ENCODE measurements at regions not wholly inside any gene's neighbourhood (a gene's known extent, or its start where the extent isn't known, plus 50 kb on each side); places are given as distances from the start of the nearest gene placed in this dataset.

DNA sequence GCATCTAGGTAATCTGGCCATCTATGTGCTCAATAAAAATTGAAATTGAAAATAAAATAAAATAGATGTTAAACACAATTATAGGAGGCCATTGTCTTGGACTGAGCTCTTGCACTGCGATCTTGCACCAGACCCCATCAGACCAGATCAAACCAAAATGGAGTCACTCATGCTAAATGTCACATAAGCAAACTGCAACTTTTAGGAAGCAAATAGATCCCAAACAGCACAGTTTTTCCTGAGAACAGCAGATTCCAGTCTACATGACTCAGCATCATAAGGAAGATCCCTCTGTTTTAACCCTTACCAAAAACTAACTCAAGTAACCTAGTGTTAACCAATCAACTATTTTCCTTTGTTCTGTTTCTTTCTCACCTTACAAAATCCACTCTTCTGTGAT is 57.7 kb upstream of the LRP1B start:
- Histone ChIP-seq H3K79me1 (ENCODE audit: insufficient read depth, low read depth, low read length, poor library complexity, severe bottlenecking) (no peaks in the 10 kb centered on the region), H3K27ac (ENCODE audit: insufficient read length, low read depth, low read length) (no peak overlapping the region), H4K91ac (ENCODE audit: insufficient read length, low read depth, low read length) (no peak overlapping the region), H3K56ac (ENCODE audit: insufficient read length, low read depth, low read length) (no peak overlapping the region), H3K23ac (ENCODE audit: insufficient read length, low read depth, low read length) (no peak overlapping the region), H3K9ac (ENCODE audit: extremely low read depth, insufficient read length, low read length) (no peak overlapping the region), H3T11ph (ENCODE audit: low read length) (no peak overlapping the region), H3K23me2 (ENCODE audit: insufficient read length, low read depth, low read length, poor library complexity, severe bottlenecking) (no peaks in the 10 kb centered on the region), H2AFZ (ENCODE audit: low read length) (no peak overlapping the region), H2BK12ac (ENCODE audit: insufficient read length, low read depth, low read length) (no peak overlapping the region), H3K9me3 (ENCODE audit: control insufficient read depth, low read depth, low read length) (no peaks in the 10 kb centered on the region), H3K4me1 (ENCODE audit: insufficient read depth, low read length) (peaks cover 6% of the 10 kb centered on the region; the same call in 1 of the 2 replicates), H2BK120ac (ENCODE audit: low read depth, low read length, poor library complexity, severe bottlenecking) (no peak overlapping the region), H3K27me3 (ENCODE audit: insufficient read depth, low read length) (no peaks in the 10 kb centered on the region), H2BK15ac (ENCODE audit: low read depth, low read length) (no peak overlapping the region), H2BK5ac (ENCODE audit: insufficient read length, low read length) (no peak overlapping the region), H3K79me2 (ENCODE audit: insufficient read depth, low read length) (no peaks in the 10 kb centered on the region), H2AK5ac (ENCODE audit: insufficient read length, low read length) (no peak overlapping the region), H3K18ac (ENCODE audit: insufficient read length, low read depth, low read length) (no peak overlapping the region), H2BK20ac (ENCODE audit: low read depth, low read length, poor library complexity, severe bottlenecking) (no peak overlapping the region), H4K20me1 (ENCODE audit: control insufficient read depth, insufficient read depth, insufficient read length) (no peaks in the 10 kb centered on the region), H3K14ac (ENCODE audit: insufficient read depth, low read length) (no peak overlapping the region), H4K5ac (ENCODE audit: insufficient read length, low read depth, low read length) (no peak overlapping the region), H4K8ac (replicated peaks; ENCODE audit: insufficient read length, low read depth, low read length) (no peak overlapping the region), H3K4me2 (ENCODE audit: insufficient read depth, insufficient read length, low read length) (no peak overlapping the region), H3K4ac (ENCODE audit: low read depth, low read length) (no peak overlapping the region)
- Mint-ChIP-seq H3K4me3 (no peak overlapping the region), H3K27me3 (ENCODE audit: low read depth) (no peaks in the 10 kb centered on the region), H3K9me3 (0 out of 5 replicates have a peak, but pooled peaks cover 0 to 2% of the 10 kb centered on the region in 2 experiments), H3K4me1 (peaks cover 2 to 8% of the 10 kb centered on the region in 2 experiments; a peak in 2 of 4 replicates), H3K27ac (0 out of 7 replicates have a peak overlapping the region, but pooled peaks of 1 of the 3 experiments have one; percentile 74), H3K36me3 (ENCODE audit: insufficient read depth in 1 of 3, low read depth in 3 of 3) (no peaks in the 10 kb centered on the region)
- TF ChIP-seq, protein P1, sequence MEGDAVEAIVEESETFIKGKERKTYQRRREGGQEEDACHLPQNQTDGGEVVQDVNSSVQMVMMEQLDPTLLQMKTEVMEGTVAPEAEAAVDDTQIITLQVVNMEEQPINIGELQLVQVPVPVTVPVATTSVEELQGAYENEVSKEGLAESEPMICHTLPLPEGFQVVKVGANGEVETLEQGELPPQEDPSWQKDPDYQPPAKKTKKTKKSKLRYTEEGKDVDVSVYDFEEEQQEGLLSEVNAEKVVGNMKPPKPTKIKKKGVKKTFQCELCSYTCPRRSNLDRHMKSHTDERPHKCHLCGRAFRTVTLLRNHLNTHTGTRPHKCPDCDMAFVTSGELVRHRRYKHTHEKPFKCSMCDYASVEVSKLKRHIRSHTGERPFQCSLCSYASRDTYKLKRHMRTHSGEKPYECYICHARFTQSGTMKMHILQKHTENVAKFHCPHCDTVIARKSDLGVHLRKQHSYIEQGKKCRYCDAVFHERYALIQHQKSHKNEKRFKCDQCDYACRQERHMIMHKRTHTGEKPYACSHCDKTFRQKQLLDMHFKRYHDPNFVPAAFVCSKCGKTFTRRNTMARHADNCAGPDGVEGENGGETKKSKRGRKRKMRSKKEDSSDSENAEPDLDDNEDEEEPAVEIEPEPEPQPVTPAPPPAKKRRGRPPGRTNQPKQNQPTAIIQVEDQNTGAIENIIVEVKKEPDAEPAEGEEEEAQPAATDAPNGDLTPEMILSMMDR (conservative IDR thresholded peaks at IDR 0.05), result no peak
- DNase-seq, result no peak
- WGBS (ENCODE audit: extremely low coverage, insufficient read length, low lambda C conversion rate), result no CpG with 5 or more reads among the region's 1 CpG

Measured in H9 (cell line).